Trophoblast cell (in vitro differentiated cells and primary cell): ENCODE measurements at regions not wholly inside any gene's neighbourhood (a gene's known extent, or its start where the extent isn't known, plus 50 kb on each side); places are given as distances from the start of the nearest gene placed in this dataset.

ENCODE experiments used
- DNase-seq, 2 donors: peaks; one replicate each; pipeline ENCODE4 v3.0.0-alpha.2; 2016
- H2AFZ ChIP-seq: 2 replicates; pipeline ENCODE4 v1.6.1; 2013; ENCODE audit warnings: low read length, moderate library complexity, mild to moderate bottlenecking; ENCODE audit not compliant: insufficient read depth, poor library complexity
- H2AK5ac ChIP-seq: 2 replicates; pipeline ENCODE4 v1.6.1; 2013; ENCODE audit warnings: mild to moderate bottlenecking, low read length
- H2BK120ac ChIP-seq: 2 replicates; pipeline ENCODE4 v1.6.1; 2013; ENCODE audit warnings: low read length, mild to moderate bottlenecking, moderate library complexity; ENCODE audit not compliant: insufficient read depth, poor library complexity
- H2BK12ac ChIP-seq: 2 replicates; pipeline ENCODE4 v1.6.1; 2013; ENCODE audit warnings: mild to moderate bottlenecking, low read length, moderate library complexity
- H2BK5ac ChIP-seq: 2 replicates; pipeline ENCODE4 v1.6.1; 2013; ENCODE audit warnings: low read length, low read depth, moderate library complexity, mild to moderate bottlenecking; ENCODE audit not compliant: poor library complexity
- H3K14ac ChIP-seq: 2 replicates; pipeline ENCODE4 v1.6.1; 2013; ENCODE audit warnings: mild to moderate bottlenecking, low read length
- H3K18ac ChIP-seq: 2 replicates; pipeline ENCODE4 v1.6.1; 2013; ENCODE audit warnings: mild to moderate bottlenecking, low read length
- H3K23ac ChIP-seq: 2 replicates; pipeline ENCODE4 v1.6.1; 2013; ENCODE audit warnings: low read length
- H3K27ac ChIP-seq: 2 replicates; pipeline ENCODE4 v1.5.1; 2013; ENCODE audit warnings: low read depth, mild to moderate bottlenecking, inconsistent platforms, low read length, moderate library complexity
- H3K27me3 ChIP-seq: 2 replicates; pipeline ENCODE4 v1.6.1; 2013; ENCODE audit warnings: inconsistent platforms, mild to moderate bottlenecking, low read length, moderate library complexity; ENCODE audit not compliant: insufficient read depth
- H3K36me3 ChIP-seq, 2 experiments: 1 replicate in 1 of 2; 2 replicates in 1 of 2; pipeline ENCODE4 v1.6.1; 2013; ENCODE audit warnings: low read length in 2 of 2, mild to moderate bottlenecking in 2 of 2, moderate library complexity in 1 of 2; ENCODE audit not compliant: insufficient read depth in 2 of 2, control insufficient read depth in 1 of 2
- H3K4ac ChIP-seq: 2 replicates; pipeline ENCODE4 v1.6.1; 2013; ENCODE audit warnings: low read depth, mild to moderate bottlenecking, low read length, moderate library complexity
- H3K4me1 ChIP-seq, 2 experiments: 1 replicate in 1 of 2; 2 replicates in 1 of 2; pipeline ENCODE4 v1.6.1; 2013; ENCODE audit warnings: low read length in 2 of 2, mild to moderate bottlenecking in 2 of 2, moderate library complexity in 1 of 2; ENCODE audit not compliant: insufficient read depth in 2 of 2, control insufficient read depth in 1 of 2
- H3K4me2 ChIP-seq: 2 replicates; pipeline ENCODE4 v1.6.1; 2013; ENCODE audit warnings: inconsistent platforms, mild to moderate bottlenecking, low read length, moderate library complexity
- H3K4me3 ChIP-seq: 2 replicates; pipeline ENCODE4 v1.5.1; 2013; ENCODE audit warnings: mild to moderate bottlenecking, low read depth, low read length, inconsistent platforms
- H3K79me1 ChIP-seq: one replicate; pipeline ENCODE4 v1.6.1; 2013; ENCODE audit warnings: low read length
- H3K79me2 ChIP-seq: 2 replicates; pipeline ENCODE4 v1.6.1; 2013; ENCODE audit warnings: low read length, mild to moderate bottlenecking; ENCODE audit not compliant: control insufficient read depth, insufficient read depth, poor library complexity
- H3K9ac ChIP-seq: 2 replicates; pipeline ENCODE4 v1.6.1; 2013; ENCODE audit warnings: mild to moderate bottlenecking, low read length
- H3K9me3 ChIP-seq: 2 replicates; pipeline ENCODE4 v1.6.1; 2013; ENCODE audit warnings: low read depth, mild to moderate bottlenecking, control low read depth, inconsistent platforms, low read length; ENCODE audit not compliant: insufficient read depth
- H4K12ac ChIP-seq: 2 replicates; pipeline ENCODE4 v1.6.1; 2013; ENCODE audit warnings: low read depth, mild to moderate bottlenecking, low read length, moderate library complexity
- H4K8ac ChIP-seq: 2 replicates; pipeline ENCODE4 v1.6.1; 2013; ENCODE audit warnings: low read depth, mild to moderate bottlenecking, low read length, moderate library complexity
- H4K91ac ChIP-seq: one replicate; pipeline ENCODE4 v1.6.1; 2013; ENCODE audit warnings: low read depth, mild to moderate bottlenecking, low read length, moderate library complexity
- WGBS: extraction: QIAGEN DNeasy Blood & Tissue Kit; methylation state at CpG from one replicate; pipeline ENCODE4 v1.1.7; 2013; ENCODE audit warnings: missing lambda C conversion rate; ENCODE audit not compliant: insufficient read length, insufficient coverage; ENCODE audit errors: extremely low coverage; 5-methylcytosine and 5-hydroxymethylcytosine counted together

- Histone ChIP-seq H3K23ac (no peak overlapping the region), H3K4ac (no peak overlapping the region), H4K91ac (no peak overlapping the region), H4K8ac (no peak overlapping the region), H3K4me1 (no peaks in the 10 kb centered on the region), H3K4me3 (no peak overlapping the region), H3K14ac (no peak overlapping the region), H2AFZ (no peak overlapping the region), H4K12ac (no peak overlapping the region), H2BK5ac (no peak overlapping the region), H3K9ac (no peak overlapping the region), H2AK5ac (no peak overlapping the region), H3K9me3 (no peaks in the 10 kb centered on the region), H2BK12ac (no peak overlapping the region), H3K27me3 (no peaks in the 10 kb centered on the region), H3K36me3 (no peaks in the 10 kb centered on the region), H3K79me2 (no peaks in the 10 kb centered on the region), H3K79me1 (no peaks in the 10 kb centered on the region), H2BK120ac (no peak overlapping the region), H3K18ac (no peak overlapping the region), H3K27ac (no peak overlapping the region), H3K4me2 (no peak overlapping the region)
- no peak for DNase-seq
Measured at GRCh38 chr13:71117920-71118319, 749.1 kb downstream of the DACH1 start.

DNA sequence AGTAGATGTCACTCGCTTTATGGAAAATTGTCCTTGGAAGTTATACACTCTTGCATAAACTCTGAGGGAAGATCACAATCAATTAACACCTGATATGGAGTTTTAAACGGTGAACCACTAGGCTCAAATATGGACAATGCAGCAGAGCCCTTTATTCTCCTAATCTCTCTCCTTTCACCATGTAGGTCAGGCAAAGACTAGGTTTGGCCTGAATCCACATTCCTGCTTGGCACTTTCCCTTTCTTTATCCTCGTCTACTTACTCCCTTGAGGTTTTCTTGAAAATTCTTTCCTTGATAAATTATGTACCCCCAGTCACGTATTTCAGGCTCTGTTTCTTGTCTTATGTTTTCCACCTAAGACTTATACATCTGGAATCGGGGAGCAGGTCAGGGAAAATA, 751.7 kb downstream of the DACH1 start:
- Histone ChIP-seq H3K79me1 (no peaks in the 10 kb centered on the region), H3K23ac (no peak overlapping the region), H4K91ac (no peak overlapping the region), H3K4me3 (no peak overlapping the region), H2AK5ac (no peak overlapping the region), H4K12ac (no peak overlapping the region), H4K8ac (no peak overlapping the region), H2AFZ (no peak overlapping the region), H2BK5ac (no peak overlapping the region), H3K4ac (no peak overlapping the region), H2BK12ac (no peak overlapping the region), H3K9me3 (no peaks in the 10 kb centered on the region), H3K18ac (no peak overlapping the region), H3K27me3 (no peaks in the 10 kb centered on the region), H2BK120ac (no peak overlapping the region), H3K4me1 (no peaks in the 10 kb centered on the region), H3K36me3 (no peaks in the 10 kb centered on the region), H3K27ac (no peak overlapping the region), H3K4me2 (no peak overlapping the region), H3K14ac (no peak overlapping the region), H3K9ac (no peak overlapping the region), H3K79me2 (no peaks in the 10 kb centered on the region)
- DNase-seq = no peak
- no CpG with 5 or more reads among the region's 5 CpGs for WGBS

GRCh38 chr13:71096421-71096820, 770.6 kb downstream of the DACH1 start:
- H4K12ac ChIP-seq = no peak overlapping the region
- H3K9me3 ChIP-seq = no peaks in the 10 kb centered on the region
- H2BK5ac ChIP-seq = no peak overlapping the region
- no peak overlapping the region for H3K18ac ChIP-seq
- no peak overlapping the region for H2BK120ac ChIP-seq
- no peak overlapping the region for H3K4me2 ChIP-seq
- H3K36me3 ChIP-seq = no peaks in the 10 kb centered on the region
- H3K23ac ChIP-seq = no peak overlapping the region
- H3K9ac ChIP-seq = no peak overlapping the region
- no peak overlapping the region for H2AFZ ChIP-seq
- H4K8ac ChIP-seq = no peak overlapping the region
- H2AK5ac ChIP-seq = no peak overlapping the region
- H2BK12ac ChIP-seq = no peak overlapping the region
- no peaks in the 10 kb centered on the region for H3K79me1 ChIP-seq
- WGBS = no CpG with 5 or more reads among the region's 1 CpG
- DNase-seq = no peak
- no peaks in the 10 kb centered on the region for H3K4me1 ChIP-seq
- H3K4me3 ChIP-seq = no peak overlapping the region
- no peak overlapping the region for H3K27ac ChIP-seq
- no peak overlapping the region for H3K14ac ChIP-seq
- no peak overlapping the region for H3K4ac ChIP-seq
- no peak overlapping the region for H4K91ac ChIP-seq
- H3K27me3 ChIP-seq = no peaks in the 10 kb centered on the region
- no peaks in the 10 kb centered on the region for H3K79me2 ChIP-seq

GRCh38 chr13:71090990-71091389, 776.0 kb downstream of the DACH1 start:
- Histone ChIP-seq H3K9ac (no peak overlapping the region), H2AFZ (no peak overlapping the region), H3K4me1 (no peaks in the 10 kb centered on the region), H4K8ac (no peak overlapping the region), H3K36me3 (no peaks in the 10 kb centered on the region), H2AK5ac (no peak overlapping the region), H2BK12ac (no peak overlapping the region), H3K79me1 (no peaks in the 10 kb centered on the region), H3K4me3 (no peak overlapping the region), H3K4ac (no peak overlapping the region), H3K4me2 (no peak overlapping the region), H3K27me3 (no peaks in the 10 kb centered on the region), H3K23ac (no peak overlapping the region), H3K18ac (no peak overlapping the region), H3K79me2 (no peaks in the 10 kb centered on the region), H3K9me3 (no peaks in the 10 kb centered on the region), H3K27ac (no peak overlapping the region), H4K91ac (no peak overlapping the region), H4K12ac (no peak overlapping the region), H3K14ac (no peak overlapping the region), H2BK5ac (no peak overlapping the region), H2BK120ac (no peak overlapping the region)
- DNase-seq = no peak
- WGBS = no CpG with 5 or more reads among the region's 2 CpGs

DNA sequence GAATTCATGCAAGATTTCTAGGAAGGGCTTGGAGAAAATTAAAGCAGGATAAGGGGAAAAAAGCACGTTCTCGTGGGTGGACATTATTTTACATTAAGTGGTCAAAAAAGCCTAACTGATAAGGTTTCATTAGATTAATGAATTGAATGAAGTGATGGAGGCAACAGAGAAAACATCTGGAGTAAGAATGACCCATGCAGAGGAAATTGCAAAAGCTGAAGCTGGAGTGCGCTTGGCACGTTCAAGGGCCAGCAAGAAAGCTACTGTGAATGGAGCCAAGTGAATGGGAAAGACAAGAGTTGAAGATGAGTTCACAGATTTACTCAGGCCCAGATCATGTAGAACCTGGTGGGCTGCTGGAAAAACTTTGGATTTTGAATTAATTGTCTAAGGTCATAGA, 777.9 kb downstream of the DACH1 start:
- Histone ChIP-seq H3K36me3 (no peaks in the 10 kb centered on the region), H2BK5ac (no peak overlapping the region), H3K4me2 (no peak overlapping the region), H4K8ac (no peak overlapping the region), H2BK12ac (no peak overlapping the region), H3K79me2 (no peaks in the 10 kb centered on the region), H3K23ac (no peak overlapping the region), H3K4ac (no peak overlapping the region), H3K4me1 (no peaks in the 10 kb centered on the region), H3K27me3 (no peaks in the 10 kb centered on the region), H4K12ac (no peak overlapping the region), H3K9ac (no peak overlapping the region), H3K14ac (no peak overlapping the region), H3K18ac (no peak overlapping the region), H2AK5ac (no peak overlapping the region), H2AFZ (no peak overlapping the region), H3K79me1 (no peaks in the 10 kb centered on the region), H3K9me3 (no peaks in the 10 kb centered on the region), H3K4me3 (no peak overlapping the region), H3K27ac (no peak overlapping the region), H2BK120ac (no peak overlapping the region), H4K91ac (no peak overlapping the region)
- no CpG with 5 or more reads among the region's 4 CpGs for WGBS
- DNase-seq = no peak
